ENCODE measurements at regions not wholly inside any gene's neighbourhood (a gene's known extent, or its start where the extent isn't known, plus 50 kb on each side); places are given as distances from the start of the nearest gene placed in this dataset.

GRCh38 chr10:10807106-10807505, 210.6 kb upstream of the CELF2 start:
- TF ChIP-seq, protein P1, sequence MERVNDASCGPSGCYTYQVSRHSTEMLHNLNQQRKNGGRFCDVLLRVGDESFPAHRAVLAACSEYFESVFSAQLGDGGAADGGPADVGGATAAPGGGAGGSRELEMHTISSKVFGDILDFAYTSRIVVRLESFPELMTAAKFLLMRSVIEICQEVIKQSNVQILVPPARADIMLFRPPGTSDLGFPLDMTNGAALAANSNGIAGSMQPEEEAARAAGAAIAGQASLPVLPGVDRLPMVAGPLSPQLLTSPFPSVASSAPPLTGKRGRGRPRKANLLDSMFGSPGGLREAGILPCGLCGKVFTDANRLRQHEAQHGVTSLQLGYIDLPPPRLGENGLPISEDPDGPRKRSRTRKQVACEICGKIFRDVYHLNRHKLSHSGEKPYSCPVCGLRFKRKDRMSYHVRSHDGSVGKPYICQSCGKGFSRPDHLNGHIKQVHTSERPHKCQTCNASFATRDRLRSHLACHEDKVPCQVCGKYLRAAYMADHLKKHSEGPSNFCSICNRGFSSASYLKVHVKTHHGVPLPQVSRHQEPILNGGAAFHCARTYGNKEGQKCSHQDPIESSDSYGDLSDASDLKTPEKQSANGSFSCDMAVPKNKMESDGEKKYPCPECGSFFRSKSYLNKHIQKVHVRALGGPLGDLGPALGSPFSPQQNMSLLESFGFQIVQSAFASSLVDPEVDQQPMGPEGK (CRISPR knock-in tag; IDR thresholded peaks at IDR 0.05; ENCODE audit: borderline replicate concordance), result no peak
- TF ChIP-seq ISL1 (CRISPR knock-in tag; IDR thresholded peaks at IDR 0.05) (no peak), ARNTL (CRISPR knock-in tag; IDR thresholded peaks at IDR 0.05; ENCODE audit: borderline replicate concordance, low read depth) (no peak), OSR1 (CRISPR knock-in tag; IDR thresholded peaks at IDR 0.05) (no peak), PPARA (CRISPR knock-in tag; IDR thresholded peaks at IDR 0.05; ENCODE audit: borderline replicate concordance) (no peak), TSHZ2 (CRISPR knock-in tag; IDR thresholded peaks at IDR 0.05) (no peak), TOX (CRISPR knock-in tag; IDR thresholded peaks at IDR 0.05; ENCODE audit: borderline replicate concordance) (no peak), TCF4 (CRISPR knock-in tag; IDR thresholded peaks at IDR 0.05; ENCODE audit: borderline replicate concordance) (no peak), ZFP30 (CRISPR knock-in tag; IDR thresholded peaks at IDR 0.05) (no peak), RARB (CRISPR knock-in tag; IDR thresholded peaks at IDR 0.05) (no peak), ESRRG (CRISPR knock-in tag; IDR thresholded peaks at IDR 0.05) (no peak), SNAI2 (CRISPR knock-in tag; IDR thresholded peaks at IDR 0.05) (no peak)
- no peak for ATAC-seq

DNA sequence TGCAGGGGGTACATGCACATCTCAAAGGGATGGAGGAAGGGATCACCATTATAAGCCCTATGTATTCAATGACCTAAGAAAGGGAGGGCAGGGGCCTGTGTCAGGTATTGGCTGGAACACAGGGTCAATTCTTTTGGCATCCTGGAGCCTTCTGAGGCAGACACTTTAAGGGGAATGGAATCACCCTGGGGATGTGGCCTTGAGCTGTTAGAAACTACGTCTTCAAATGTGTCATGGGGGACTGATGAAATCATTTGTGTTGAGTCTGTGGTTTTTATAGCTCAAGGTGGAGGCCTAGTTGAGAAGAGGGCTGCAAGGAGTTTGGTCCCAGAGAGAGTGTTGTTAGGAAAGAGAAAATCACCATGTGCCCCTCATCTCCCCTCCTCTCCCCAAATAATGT, 206.1 kb upstream of the CELF2 start:
- TF ChIP-seq ZFP30 (CRISPR knock-in tag; IDR thresholded peaks at IDR 0.05) (no peak), OSR1 (CRISPR knock-in tag; IDR thresholded peaks at IDR 0.05) (no peak), ISL1 (CRISPR knock-in tag; IDR thresholded peaks at IDR 0.05) (no peak), TSHZ2 (CRISPR knock-in tag; IDR thresholded peaks at IDR 0.05) (no peak), SNAI2 (CRISPR knock-in tag; IDR thresholded peaks at IDR 0.05) (no peak), ZC3H10 (CRISPR knock-in tag; IDR thresholded peaks at IDR 0.05) (no peak), TOX (CRISPR knock-in tag; IDR thresholded peaks at IDR 0.05; ENCODE audit: borderline replicate concordance) (no peak), ZNF8 (CRISPR knock-in tag; IDR thresholded peaks at IDR 0.05) (no peak), PPARA (CRISPR knock-in tag; IDR thresholded peaks at IDR 0.05; ENCODE audit: borderline replicate concordance) (no peak), RARB (CRISPR knock-in tag; IDR thresholded peaks at IDR 0.05) (no peak), ZNF565 (CRISPR knock-in tag; conservative IDR thresholded peaks at IDR 0.05; ENCODE audit: low read depth) (no peak), ZFP3 (CRISPR knock-in tag; IDR thresholded peaks at IDR 0.05) (no peak), ESRRG (CRISPR knock-in tag; IDR thresholded peaks at IDR 0.05) (no peak), ARNTL (CRISPR knock-in tag; IDR thresholded peaks at IDR 0.05; ENCODE audit: borderline replicate concordance, low read depth) (no peak), ZNF70 (CRISPR knock-in tag; IDR thresholded peaks at IDR 0.05) (no peak), CREB5 (CRISPR knock-in tag; IDR thresholded peaks at IDR 0.05; ENCODE audit: low read depth) (no peak)
- TF ChIP-seq, protein P2, sequence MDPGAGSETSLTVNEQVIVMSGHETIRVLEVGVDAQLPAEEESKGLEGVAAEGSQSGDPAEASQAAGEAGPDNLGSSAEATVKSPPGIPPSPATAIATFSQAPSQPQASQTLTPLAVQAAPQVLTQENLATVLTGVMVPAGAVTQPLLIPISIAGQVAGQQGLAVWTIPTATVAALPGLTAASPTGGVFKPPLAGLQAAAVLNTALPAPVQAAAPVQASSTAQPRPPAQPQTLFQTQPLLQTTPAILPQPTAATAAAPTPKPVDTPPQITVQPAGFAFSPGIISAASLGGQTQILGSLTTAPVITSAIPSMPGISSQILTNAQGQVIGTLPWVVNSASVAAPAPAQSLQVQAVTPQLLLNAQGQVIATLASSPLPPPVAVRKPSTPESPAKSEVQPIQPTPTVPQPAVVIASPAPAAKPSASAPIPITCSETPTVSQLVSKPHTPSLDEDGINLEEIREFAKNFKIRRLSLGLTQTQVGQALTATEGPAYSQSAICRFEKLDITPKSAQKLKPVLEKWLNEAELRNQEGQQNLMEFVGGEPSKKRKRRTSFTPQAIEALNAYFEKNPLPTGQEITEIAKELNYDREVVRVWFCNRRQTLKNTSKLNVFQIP (CRISPR knock-in tag; IDR thresholded peaks at IDR 0.05; ENCODE audit: borderline replicate concordance, low read depth), result no peak
- ATAC-seq, result no peak

- no peak for ATAC-seq
- TF ChIP-seq ESRRG (CRISPR knock-in tag; IDR thresholded peaks at IDR 0.05), result no peak
- TF ChIP-seq CREB5 (CRISPR knock-in tag; IDR thresholded peaks at IDR 0.05; ENCODE audit: low read depth), result no peak
- no peak for TF ChIP-seq CSDC2 (CRISPR knock-in tag; IDR thresholded peaks at IDR 0.05)
- TF ChIP-seq, protein P2 (CRISPR knock-in tag; IDR thresholded peaks at IDR 0.05; ENCODE audit: borderline replicate concordance, low read depth), result no peak
- TF ChIP-seq, protein P3, sequence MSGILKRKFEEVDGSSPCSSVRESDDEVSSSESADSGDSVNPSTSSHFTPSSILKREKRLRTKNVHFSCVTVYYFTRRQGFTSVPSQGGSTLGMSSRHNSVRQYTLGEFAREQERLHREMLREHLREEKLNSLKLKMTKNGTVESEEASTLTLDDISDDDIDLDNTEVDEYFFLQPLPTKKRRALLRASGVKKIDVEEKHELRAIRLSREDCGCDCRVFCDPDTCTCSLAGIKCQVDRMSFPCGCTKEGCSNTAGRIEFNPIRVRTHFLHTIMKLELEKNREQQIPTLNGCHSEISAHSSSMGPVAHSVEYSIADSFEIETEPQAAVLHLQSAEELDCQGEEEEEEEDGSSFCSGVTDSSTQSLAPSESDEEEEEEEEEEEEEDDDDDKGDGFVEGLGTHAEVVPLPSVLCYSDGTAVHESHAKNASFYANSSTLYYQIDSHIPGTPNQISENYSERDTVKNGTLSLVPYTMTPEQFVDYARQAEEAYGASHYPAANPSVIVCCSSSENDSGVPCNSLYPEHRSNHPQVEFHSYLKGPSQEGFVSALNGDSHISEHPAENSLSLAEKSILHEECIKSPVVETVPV (CRISPR knock-in tag; IDR thresholded peaks at IDR 0.05), result no peak
- TF ChIP-seq TCF4 (CRISPR knock-in tag; IDR thresholded peaks at IDR 0.05; ENCODE audit: borderline replicate concordance), result no peak
- TF ChIP-seq ZNF70 (CRISPR knock-in tag; IDR thresholded peaks at IDR 0.05), result no peak
- no peak for TF ChIP-seq PPARA (CRISPR knock-in tag; IDR thresholded peaks at IDR 0.05; ENCODE audit: borderline replicate concordance)
- TF ChIP-seq OSR1 (CRISPR knock-in tag; IDR thresholded peaks at IDR 0.05), result no peak
- no peak for TF ChIP-seq TOX (CRISPR knock-in tag; IDR thresholded peaks at IDR 0.05; ENCODE audit: borderline replicate concordance)
These were observed 204.0 kb upstream of the CELF2 start for GRCh38 chr10:10813656-10814055.
